ENCODE measurements at regions not wholly inside any gene's neighbourhood (a gene's known extent, or its start where the extent isn't known, plus 50 kb on each side); places are given as distances from the start of the nearest gene placed in this dataset.

DNA sequence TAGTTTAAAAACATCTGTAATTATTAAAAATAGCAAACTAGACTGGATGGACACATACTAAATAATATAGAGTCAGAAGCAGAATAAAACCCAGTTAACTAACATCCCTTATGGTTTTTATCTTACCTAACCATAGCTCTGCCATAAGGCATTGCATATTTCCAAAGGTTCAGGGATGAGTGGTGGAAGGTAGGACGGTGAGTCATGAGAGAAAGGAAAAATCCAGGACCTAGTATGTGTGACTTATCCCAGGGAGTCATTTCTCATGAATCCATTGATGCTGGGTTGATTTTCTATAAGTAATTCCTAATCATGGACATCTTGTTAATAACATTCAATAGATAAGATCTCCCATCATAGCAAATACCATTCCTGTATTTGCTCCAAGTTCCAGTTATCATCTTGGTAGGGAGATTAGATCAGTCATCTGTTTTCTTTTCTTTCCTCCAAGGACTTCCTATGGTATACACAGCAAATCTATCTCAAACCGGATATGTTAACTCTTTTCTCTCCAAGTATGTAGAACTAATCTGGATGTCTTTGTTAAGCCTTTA lies 490.7 kb upstream of the B3GALT2 start:
- no peak overlapping the region for H3K27ac ChIP-seq (ENCODE audit: low read depth, low read length)
- no peak overlapping the region for H2BK120ac ChIP-seq (ENCODE audit: insufficient read depth, low read length, poor library complexity)
- no peak overlapping the region for H2AK5ac ChIP-seq (ENCODE audit: low read length)
- H2BK5ac ChIP-seq (ENCODE audit: low read depth, low read length, poor library complexity) = no peak overlapping the region
- H3K9ac ChIP-seq (ENCODE audit: low read length) = no peak overlapping the region
- H3K4me2 ChIP-seq (ENCODE audit: low read length) = no peak overlapping the region
- H4K91ac ChIP-seq (ENCODE audit: low read depth, low read length) = no peak overlapping the region
- H4K12ac ChIP-seq (ENCODE audit: low read depth, low read length) = no peak overlapping the region
- DNase-seq = peak; percentile 16 to 39
- H3K4me3 ChIP-seq (ENCODE audit: low read depth, low read length) = no peak overlapping the region
- H3K79me2 ChIP-seq (ENCODE audit: control insufficient read depth, insufficient read depth, low read length, poor library complexity) = no peaks in the 10 kb centered on the region
- no peak overlapping the region for H4K8ac ChIP-seq (ENCODE audit: low read depth, low read length)
- no peak overlapping the region for H2BK12ac ChIP-seq (ENCODE audit: low read length)
- no peak overlapping the region for H3K23ac ChIP-seq (ENCODE audit: low read length)
- H2AFZ ChIP-seq (ENCODE audit: insufficient read depth, low read length, poor library complexity) = no peak overlapping the region
- H3K18ac ChIP-seq (ENCODE audit: low read length) = no peak overlapping the region
- no peaks in the 10 kb centered on the region for H3K36me3 ChIP-seq (ENCODE audit: control insufficient read depth in 1 of 2, insufficient read depth in 2 of 2, low read length in 2 of 2)
- H3K4me1 ChIP-seq (ENCODE audit: control insufficient read depth in 1 of 2, insufficient read depth in 2 of 2, low read length in 2 of 2) = no peaks in the 10 kb centered on the region
- H3K14ac ChIP-seq (ENCODE audit: low read length) = no peak overlapping the region
- no peak overlapping the region for H3K4ac ChIP-seq (ENCODE audit: low read depth, low read length)
- WGBS (ENCODE audit: extremely low coverage, insufficient coverage, insufficient read length) = no CpG with 5 or more reads among the region's 2 CpGs
- no peaks in the 10 kb centered on the region for H3K79me1 ChIP-seq (ENCODE audit: low read length)
- H3K9me3 ChIP-seq (ENCODE audit: insufficient read depth, low read depth, low read length) = no peaks in the 10 kb centered on the region
- H3K27me3 ChIP-seq (ENCODE audit: insufficient read depth, low read length) = no peaks in the 10 kb centered on the region

DNA sequence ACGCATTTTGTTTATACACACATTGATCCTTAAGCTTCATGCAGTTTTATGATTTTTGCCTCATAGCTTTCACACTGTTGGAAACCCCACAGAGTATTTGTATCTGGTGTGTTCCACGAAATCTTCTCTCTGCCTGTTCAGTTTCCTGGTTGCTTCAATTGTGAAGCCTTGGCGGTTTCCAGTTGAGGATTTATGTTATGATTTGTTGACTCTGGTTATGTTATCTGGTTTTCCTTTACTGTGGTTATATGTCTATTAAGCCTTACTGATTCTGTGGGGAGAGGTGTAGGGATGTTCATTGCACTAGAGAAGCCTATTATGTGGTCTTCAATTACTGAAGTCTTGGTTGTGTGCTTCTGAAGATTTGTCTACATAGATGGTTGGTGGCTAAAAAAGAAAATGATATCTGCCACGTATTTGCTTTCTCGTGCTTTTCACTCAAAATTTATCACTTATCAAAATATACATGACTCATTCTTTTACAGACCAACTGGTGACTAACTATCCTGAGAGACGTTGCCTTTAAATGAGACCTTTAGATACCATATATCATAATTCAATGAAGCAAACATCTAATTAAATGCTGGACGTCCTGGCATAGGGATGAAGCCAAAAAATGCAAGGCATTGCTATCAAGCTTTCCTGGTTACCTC lies 488.0 kb upstream of the B3GALT2 start:
- no CpG with 5 or more reads among the region's 7 CpGs for WGBS (ENCODE audit: extremely low coverage, insufficient coverage, insufficient read length)

DNA sequence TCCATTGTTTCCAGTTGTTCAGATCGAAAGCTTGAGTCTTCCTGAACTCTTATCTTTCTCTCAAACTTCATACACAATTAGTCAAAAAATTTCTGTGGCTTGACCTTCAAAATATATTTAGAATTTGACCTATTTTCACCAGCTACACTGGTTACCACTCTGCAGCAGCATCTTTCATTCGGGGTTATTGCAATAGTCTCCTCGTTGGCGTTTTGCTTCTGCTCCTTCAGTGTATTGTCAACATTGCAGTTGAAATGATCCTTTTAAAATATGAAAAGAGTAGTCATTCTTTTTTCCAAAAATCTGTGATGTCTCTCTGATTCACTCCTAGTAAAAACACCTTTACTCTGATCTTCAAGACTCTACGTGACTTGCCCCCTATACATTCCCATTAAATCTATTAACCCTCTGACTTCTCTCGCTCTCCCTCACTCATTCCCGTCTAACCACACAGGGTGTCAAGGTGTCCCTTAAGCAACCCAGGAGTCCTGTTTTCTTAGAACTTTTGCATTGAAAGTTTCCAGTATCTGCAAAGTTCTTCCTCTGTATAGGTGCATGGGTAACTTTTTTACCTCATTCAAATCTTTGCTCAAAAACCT lies 480.2 kb upstream of the B3GALT2 start:
- no peaks in the 10 kb centered on the region for H3K79me2 ChIP-seq (ENCODE audit: control insufficient read depth, insufficient read depth, low read length, poor library complexity)
- no peak overlapping the region for H3K4me3 ChIP-seq (ENCODE audit: low read depth, low read length)
- H3K18ac ChIP-seq (ENCODE audit: low read length) = no peak overlapping the region
- no peak overlapping the region for H3K27ac ChIP-seq (ENCODE audit: low read depth, low read length)
- H3K36me3 ChIP-seq (ENCODE audit: control insufficient read depth in 1 of 2, insufficient read depth in 2 of 2, low read length in 2 of 2) = no peaks in the 10 kb centered on the region
- H3K4me1 ChIP-seq (ENCODE audit: control insufficient read depth in 1 of 2, insufficient read depth in 2 of 2, low read length in 2 of 2) = no peaks in the 10 kb centered on the region
- no peak overlapping the region for H2BK120ac ChIP-seq (ENCODE audit: insufficient read depth, low read length, poor library complexity)
- H2BK5ac ChIP-seq (ENCODE audit: low read depth, low read length, poor library complexity) = no peak overlapping the region
- no peaks in the 10 kb centered on the region for H3K79me1 ChIP-seq (ENCODE audit: low read length)
- no peak overlapping the region for H4K8ac ChIP-seq (ENCODE audit: low read depth, low read length)
- H3K23ac ChIP-seq (ENCODE audit: low read length) = no peak overlapping the region
- H2AFZ ChIP-seq (ENCODE audit: insufficient read depth, low read length, poor library complexity) = no peak overlapping the region
- no peak overlapping the region for H4K12ac ChIP-seq (ENCODE audit: low read depth, low read length)
- H2AK5ac ChIP-seq (ENCODE audit: low read length) = no peak overlapping the region
- H3K27me3 ChIP-seq (ENCODE audit: insufficient read depth, low read length) = no peaks in the 10 kb centered on the region
- no peak overlapping the region for H3K4ac ChIP-seq (ENCODE audit: low read depth, low read length)
- H3K9ac ChIP-seq (ENCODE audit: low read length) = no peak overlapping the region
- no peak for DNase-seq
- 100% methylated on average over 3 of the region's 7 CpGs for WGBS (ENCODE audit: extremely low coverage, insufficient coverage, insufficient read length)
- no peak overlapping the region for H3K14ac ChIP-seq (ENCODE audit: low read length)
- no peaks in the 10 kb centered on the region for H3K9me3 ChIP-seq (ENCODE audit: insufficient read depth, low read depth, low read length)
- H2BK12ac ChIP-seq (ENCODE audit: low read length) = no peak overlapping the region
- H3K4me2 ChIP-seq (ENCODE audit: low read length) = no peak overlapping the region
- H4K91ac ChIP-seq (ENCODE audit: low read depth, low read length) = no peak overlapping the region

More for the DNA sequence above, 488.0 kb upstream of the B3GALT2 start:
- Histone ChIP-seq H4K12ac (ENCODE audit: low read depth, low read length) (no peak overlapping the region), H4K8ac (ENCODE audit: low read depth, low read length) (no peak overlapping the region), H3K27me3 (ENCODE audit: insufficient read depth, low read length) (no peaks in the 10 kb centered on the region), H3K4ac (ENCODE audit: low read depth, low read length) (no peak overlapping the region), H2AFZ (ENCODE audit: insufficient read depth, low read length, poor library complexity) (no peak overlapping the region), H3K36me3 (ENCODE audit: control insufficient read depth in 1 of 2, insufficient read depth in 2 of 2, low read length in 2 of 2) (no peaks in the 10 kb centered on the region), H2BK12ac (ENCODE audit: low read length) (no peak overlapping the region), H3K79me1 (ENCODE audit: low read length) (no peaks in the 10 kb centered on the region), H3K27ac (ENCODE audit: low read depth, low read length) (no peak overlapping the region), H3K4me2 (ENCODE audit: low read length) (no peak overlapping the region), H4K91ac (ENCODE audit: low read depth, low read length) (no peak overlapping the region), H3K79me2 (ENCODE audit: control insufficient read depth, insufficient read depth, low read length, poor library complexity) (no peaks in the 10 kb centered on the region), H3K4me3 (ENCODE audit: low read depth, low read length) (no peak overlapping the region), H3K18ac (ENCODE audit: low read length) (no peak overlapping the region), H2AK5ac (ENCODE audit: low read length) (no peak overlapping the region), H3K23ac (ENCODE audit: low read length) (no peak overlapping the region), H3K9ac (ENCODE audit: low read length) (no peak overlapping the region), H3K4me1 (ENCODE audit: control insufficient read depth in 1 of 2, insufficient read depth in 2 of 2, low read length in 2 of 2) (no peaks in the 10 kb centered on the region), H3K9me3 (ENCODE audit: insufficient read depth, low read depth, low read length) (no peaks in the 10 kb centered on the region), H3K14ac (ENCODE audit: low read length) (no peak overlapping the region), H2BK120ac (ENCODE audit: insufficient read depth, low read length, poor library complexity) (no peak overlapping the region), H2BK5ac (ENCODE audit: low read depth, low read length, poor library complexity) (no peak overlapping the region)
- no peak for DNase-seq

DNA sequence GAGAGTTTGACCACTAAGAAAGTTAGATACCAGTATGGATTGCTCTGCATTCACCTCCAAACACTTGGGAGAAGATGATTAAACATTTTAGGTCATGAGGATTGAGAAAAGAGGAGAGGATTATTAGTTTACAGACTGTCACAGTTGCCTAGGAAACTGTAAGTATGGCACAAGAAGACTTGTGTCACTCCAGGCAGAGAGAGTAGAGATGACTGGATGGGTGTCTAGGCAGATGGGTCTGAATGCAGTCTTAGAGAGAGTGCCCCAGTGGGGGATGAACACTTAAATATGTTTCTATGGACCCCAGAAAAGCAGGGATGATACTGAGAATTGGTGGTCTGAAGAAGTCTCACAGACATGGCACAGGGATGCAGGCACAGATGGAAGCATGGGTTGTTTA lies 477.6 kb upstream of the B3GALT2 start:
- Histone ChIP-seq H2AFZ (ENCODE audit: insufficient read depth, low read length, poor library complexity) (no peak overlapping the region), H3K27ac (ENCODE audit: low read depth, low read length) (no peak overlapping the region)
- DNase-seq = no peak

More for the DNA sequence above, 477.6 kb upstream of the B3GALT2 start:
- Histone ChIP-seq H4K12ac (ENCODE audit: low read depth, low read length) (no peak overlapping the region), H3K79me2 (ENCODE audit: control insufficient read depth, insufficient read depth, low read length, poor library complexity) (no peaks in the 10 kb centered on the region), H3K9me3 (ENCODE audit: insufficient read depth, low read depth, low read length) (no peaks in the 10 kb centered on the region), H2BK5ac (ENCODE audit: low read depth, low read length, poor library complexity) (no peak overlapping the region), H3K4me1 (ENCODE audit: control insufficient read depth in 1 of 2, insufficient read depth in 2 of 2, low read length in 2 of 2) (no peaks in the 10 kb centered on the region), H3K23ac (ENCODE audit: low read length) (no peak overlapping the region), H3K18ac (ENCODE audit: low read length) (no peak overlapping the region), H3K4me2 (ENCODE audit: low read length) (no peak overlapping the region), H3K9ac (ENCODE audit: low read length) (no peak overlapping the region), H3K14ac (ENCODE audit: low read length) (no peak overlapping the region), H2BK12ac (ENCODE audit: low read length) (no peak overlapping the region), H3K27me3 (ENCODE audit: insufficient read depth, low read length) (no peaks in the 10 kb centered on the region), H3K4ac (ENCODE audit: low read depth, low read length) (no peak overlapping the region), H2BK120ac (ENCODE audit: insufficient read depth, low read length, poor library complexity) (no peak overlapping the region), H3K36me3 (ENCODE audit: control insufficient read depth in 1 of 2, insufficient read depth in 2 of 2, low read length in 2 of 2) (no peaks in the 10 kb centered on the region), H3K79me1 (ENCODE audit: low read length) (no peaks in the 10 kb centered on the region), H2AK5ac (ENCODE audit: low read length) (no peak overlapping the region), H4K91ac (ENCODE audit: low read depth, low read length) (no peak overlapping the region), H3K4me3 (ENCODE audit: low read depth, low read length) (no peak overlapping the region), H4K8ac (ENCODE audit: low read depth, low read length) (no peak overlapping the region)
